ENCODE measurements at regions not wholly inside any gene's neighbourhood (a gene's known extent, or its start where the extent isn't known, plus 50 kb on each side); places are given as distances from the start of the nearest gene placed in this dataset.

DNA sequence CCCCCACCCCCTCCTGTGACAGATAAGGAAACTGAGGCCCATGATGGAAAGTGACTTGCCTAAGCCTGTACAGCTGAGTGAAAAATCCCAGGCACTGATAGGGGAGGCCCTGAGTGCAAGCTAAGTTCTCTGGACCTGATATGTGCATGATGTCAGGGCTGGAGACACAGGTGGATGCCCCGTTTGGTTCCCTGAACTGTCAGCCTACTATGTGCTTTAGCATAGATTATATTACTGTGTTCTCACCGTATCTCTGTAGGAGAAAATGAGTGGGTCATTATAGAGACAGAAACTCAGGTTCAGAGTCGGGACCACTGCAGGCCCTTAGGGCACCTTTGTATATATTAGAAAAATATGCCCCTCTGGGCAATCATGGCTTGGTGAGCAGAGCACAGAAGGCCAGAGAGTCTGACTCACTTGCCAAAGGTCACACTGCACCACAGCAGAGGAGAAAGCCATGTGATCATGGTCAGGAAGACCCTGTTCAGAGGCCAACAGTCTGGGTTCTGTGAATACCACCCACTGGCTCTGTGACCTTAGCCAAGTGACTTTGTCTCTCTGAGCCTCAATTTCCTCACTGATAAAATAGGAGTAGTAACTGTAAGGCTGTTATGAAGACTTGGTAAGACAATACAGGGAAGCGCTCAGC lies 145.8 kb upstream of the WNT4 start:
- DNase-seq = no peak

DNA sequence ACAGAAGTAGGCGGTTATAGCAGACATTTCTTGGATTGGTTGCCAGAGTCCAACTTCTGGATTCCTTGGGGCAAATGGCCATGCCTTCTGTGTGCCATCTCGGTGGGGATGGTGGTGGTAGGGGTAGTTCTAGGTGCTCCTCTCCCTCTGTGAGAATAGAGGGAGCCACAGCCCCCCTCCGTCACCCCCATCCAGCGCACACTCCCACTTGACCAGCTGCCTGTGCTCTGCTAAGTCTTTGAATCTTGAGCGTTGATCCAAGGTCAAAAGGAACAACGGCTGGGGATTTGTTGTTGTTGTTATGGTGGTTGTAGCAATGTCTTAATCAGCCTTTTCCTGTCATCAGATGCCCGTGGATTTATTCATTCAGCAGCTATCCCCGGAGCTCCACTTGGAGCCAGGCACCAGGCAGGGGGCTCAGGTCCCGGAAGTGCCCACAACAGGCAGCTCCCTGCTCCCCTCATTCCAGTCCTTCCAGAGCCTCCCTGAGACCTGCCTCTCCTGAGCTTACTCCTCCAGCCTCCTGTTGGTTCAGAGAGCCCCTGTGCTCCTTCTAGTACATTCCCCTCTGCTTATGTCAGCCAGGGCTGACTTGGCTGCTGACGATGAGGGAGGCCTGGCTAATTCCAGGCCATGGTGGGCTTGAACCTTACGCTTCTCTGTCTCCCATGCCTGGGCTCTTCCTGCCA lies 146.6 kb upstream of the WNT4 start:
- DNase-seq = no peak

DNA sequence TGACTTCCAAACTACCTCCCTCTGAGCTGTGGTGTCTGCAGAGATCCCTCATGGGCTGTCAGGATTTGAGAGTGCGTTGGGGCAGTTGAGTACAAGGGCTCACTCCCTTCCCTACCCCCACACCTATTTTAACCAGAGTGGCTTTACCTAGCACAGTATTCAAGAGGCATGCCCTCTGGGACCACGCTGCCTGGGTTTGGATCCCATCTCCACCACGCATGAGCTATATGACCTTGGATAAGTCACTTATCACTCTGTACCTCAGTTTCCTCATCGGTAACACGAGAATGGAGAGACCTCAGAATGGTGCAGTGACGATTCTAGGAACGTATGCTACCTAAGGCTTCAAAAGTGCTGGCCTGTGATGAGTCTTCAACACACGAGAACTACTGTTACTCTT lies 147.3 kb upstream of the WNT4 start:
- DNase-seq = no peak

GRCh38 chr1:22290611-22291010 lies 147.7 kb upstream of the WNT4 start:
- DNase-seq = no peak

DNA sequence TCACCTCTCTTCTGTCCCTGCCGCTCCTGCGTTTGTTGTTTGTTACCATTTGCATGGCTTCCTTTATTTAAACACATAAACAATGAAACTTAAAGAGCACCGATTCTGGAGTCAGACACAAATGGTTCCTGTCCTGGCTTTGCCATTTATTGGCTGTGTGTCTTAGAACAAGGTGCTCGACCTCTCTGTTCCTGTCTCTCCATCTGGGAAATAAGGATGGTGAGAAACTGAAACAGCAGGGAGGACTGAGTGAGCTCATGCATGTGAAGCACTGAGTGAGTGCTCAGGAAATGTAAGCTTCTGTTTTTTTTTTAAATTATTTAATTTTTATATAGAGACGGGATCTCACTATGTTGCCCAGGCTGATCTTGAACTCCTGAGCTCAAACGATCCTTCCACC lies 148.2 kb upstream of the WNT4 start:
- no peak for DNase-seq

- DNase-seq = no peak
Measured at GRCh38 chr1:22291494-22291893, 148.6 kb upstream of the WNT4 start.

DNA sequence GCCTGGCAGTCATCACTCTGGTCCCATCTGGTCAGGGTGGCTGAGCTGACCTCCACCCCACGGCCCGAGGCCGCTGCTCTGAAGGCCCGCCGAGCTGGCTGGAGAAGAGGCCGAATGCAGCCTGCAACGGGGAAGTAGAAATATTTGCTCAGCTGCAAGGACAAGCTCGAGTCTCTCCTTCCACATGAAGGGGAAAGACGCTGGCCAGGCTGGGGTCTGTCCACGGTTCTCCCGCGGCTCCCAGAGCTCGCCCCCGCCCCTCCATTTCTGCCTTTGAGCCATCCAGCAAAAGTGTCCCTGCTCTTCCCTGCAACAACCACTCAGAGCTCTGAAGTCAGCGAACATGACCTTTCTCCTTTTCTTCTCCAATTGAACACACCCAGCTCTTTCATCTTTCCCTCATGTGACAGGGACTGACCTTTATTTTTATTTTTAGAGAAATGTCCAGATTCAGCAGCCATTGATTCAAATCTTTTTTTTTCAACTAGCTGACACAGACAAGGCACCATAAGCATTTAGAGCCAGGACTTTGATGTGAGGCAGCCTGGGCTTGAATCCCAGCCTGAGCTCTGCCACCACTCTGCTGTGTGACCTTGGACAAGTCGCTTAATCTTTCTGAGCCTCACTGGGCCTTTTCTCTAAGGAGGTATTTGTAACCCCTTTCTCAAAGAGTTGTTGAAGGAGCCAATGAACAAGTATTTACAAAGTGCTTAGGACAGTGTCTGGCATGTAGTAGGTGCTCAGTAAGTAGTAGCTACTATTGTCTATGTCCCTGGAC lies 149.3 kb upstream of the WNT4 start:
- no peak for DNase-seq

DNA sequence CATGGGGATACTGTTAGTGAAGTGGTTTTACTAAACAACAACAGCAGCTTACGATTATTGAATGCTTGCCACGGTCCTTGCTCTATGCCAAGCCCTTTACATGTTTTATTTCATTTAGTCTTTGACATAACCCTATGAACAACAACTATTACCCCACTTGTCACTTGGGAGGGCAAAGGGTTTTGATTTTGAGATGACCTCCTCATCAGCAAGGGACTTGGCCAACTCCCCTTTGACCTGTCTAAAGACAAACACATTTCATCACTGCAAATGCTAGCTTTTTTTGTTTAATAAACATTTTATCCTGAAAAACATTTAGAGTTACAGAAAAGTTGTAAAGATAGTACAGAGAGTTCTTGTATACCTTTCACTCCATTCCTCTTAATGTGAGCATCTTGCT lies 152.5 kb upstream of the WNT4 start:
- DNase-seq = no peak

DNA sequence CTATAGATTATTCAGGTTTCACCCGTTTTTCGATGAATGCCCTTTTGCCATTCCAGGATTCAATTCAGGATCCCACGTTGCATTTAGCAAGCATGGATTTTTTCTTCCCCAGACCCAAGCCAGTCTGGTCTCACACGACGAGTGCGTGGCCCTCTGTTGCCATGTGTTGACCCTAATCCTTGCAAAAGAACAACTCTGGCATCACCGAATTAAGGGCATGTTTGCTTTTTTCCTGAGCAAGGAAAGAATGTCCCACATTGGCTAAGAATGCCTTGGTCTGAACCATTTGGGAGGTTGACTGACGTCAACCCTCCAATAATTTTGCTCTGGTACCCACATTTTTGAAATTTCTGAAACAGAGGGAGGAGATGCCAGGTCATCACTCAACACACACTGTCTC lies 153.0 kb upstream of the WNT4 start:
- no peak for DNase-seq

DNA sequence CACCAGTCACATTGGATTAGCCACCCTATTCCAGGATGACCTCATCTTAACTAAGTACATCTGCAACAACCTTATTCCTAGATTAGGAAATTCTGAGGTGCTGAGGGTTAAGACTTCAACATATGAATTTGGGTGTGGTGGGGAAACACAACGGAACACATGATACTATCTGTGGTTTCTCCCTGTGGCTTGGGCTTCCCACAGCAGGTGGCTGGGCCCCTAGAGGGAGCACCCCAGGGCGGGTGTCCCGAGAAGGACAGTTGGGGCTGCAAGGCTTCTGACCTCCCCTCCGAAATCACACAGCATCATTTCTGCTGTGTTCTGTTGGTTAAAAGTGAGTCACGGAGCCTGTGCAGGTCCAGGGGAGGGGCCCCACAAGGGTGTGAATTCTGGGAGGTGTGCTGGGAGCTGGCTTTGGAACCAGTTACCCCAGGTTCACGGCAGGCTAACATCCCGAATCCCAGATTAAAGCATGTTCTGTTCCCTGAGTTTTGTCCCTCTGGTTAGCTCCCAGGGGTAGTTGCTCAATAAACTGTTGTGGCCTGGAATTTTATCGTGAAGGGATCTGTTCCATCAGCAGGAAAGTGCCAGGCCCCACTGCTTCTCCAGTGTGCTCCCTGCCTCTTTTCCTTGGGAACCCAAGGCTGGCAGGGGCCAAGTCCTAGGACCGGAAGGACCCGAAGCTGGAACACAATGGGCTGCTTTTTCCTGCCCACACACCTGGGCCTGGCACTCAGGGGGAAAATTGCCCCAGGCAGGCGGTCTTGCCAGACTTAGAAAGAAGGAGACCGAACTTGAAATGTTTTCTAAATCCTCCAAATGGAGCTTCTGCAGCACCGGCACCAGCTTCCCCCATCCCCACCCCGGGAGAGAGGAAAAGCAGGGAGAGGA lies 154.0 kb upstream of the WNT4 start:
- no peak for DNase-seq

DNA sequence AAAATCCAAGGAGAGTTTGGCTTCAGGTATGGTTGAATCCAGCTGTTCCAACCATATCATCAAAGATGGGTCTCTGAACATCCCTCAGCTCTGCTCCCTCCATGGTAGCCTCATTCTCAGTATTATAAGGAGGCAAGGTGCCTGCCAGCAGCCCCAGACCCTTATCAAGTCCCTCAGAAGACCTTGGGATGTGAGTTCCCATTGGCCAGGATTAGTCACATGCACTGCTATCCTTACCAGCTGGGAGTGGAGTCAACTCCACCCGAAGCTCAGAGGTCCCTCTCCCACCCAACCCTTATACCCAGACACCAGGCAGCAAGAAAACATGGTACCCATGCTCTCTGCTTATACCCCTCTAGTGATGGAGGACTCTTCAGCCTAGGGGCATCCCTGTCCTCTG lies 153.7 kb upstream of the ZBTB40 start:
- DNase-seq = no peak

GRCh38 chr1:22303816-22304215 lies 147.8 kb upstream of the ZBTB40 start:
- DNase-seq = no peak

DNA sequence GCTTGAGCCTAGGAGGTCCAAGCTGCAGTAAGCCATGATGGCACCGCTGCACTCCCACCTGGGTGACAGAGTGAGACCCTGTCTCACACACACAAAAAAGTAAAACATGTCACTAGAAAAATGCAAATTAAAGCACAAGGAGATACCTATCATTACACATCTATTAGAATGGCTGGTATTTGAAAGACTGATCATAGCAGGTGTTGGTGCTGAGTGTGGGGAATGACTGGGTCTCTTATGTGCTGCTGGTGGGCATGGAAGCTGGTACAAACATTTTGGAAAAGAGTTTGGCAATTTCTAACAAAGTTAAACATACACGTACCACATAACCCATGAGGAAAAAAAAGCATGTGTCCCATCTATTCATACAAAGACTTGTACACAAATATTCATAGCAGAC lies 142.1 kb upstream of the ZBTB40 start:
- DNase-seq = no peak

DNA sequence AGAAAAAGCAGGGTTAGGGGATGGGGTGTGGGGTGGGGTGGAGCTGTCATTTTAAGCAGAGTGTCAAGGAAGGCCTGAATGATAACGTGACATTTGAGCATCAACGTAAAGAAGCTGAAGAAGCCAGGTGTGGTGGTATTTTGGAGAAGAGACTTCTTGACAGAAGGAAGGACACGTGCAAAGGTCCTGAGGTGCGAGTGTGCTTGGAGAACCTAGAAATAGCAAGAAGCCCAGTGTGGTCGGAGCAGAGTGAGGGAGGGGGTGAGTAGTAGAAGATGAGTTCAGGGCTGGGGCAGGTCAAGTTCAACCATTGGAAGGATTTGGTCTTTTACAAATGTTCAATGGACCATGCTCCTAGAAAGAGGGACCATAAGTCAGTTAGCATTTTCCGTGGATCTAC lies 140.2 kb upstream of the ZBTB40 start:
- no peak for DNase-seq

DNA sequence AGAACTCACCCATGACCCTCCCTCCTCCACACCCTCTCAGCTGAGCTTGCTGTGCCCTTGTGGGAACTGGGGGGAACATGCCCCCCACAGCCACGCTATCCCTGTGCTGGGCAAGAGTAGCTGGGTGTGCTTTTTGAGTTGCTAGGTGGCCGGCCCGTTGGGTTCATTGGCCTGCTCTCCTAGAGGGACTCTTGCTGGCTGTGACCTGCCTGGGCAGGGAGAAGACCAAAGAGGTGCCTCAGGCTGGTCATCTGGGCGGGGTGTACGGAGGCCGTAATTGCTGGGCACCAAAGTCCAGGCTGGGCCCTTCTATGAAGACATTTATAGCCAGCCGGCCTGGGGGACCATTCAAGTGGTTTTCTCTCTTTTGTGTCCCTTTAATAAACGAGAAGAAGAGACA lies 138.3 kb upstream of the ZBTB40 start:
- DNase-seq = no peak

GRCh38 chr1:22314706-22315105 lies 136.9 kb upstream of the ZBTB40 start:
- no peak for DNase-seq

- no peak for DNase-seq
Measured at GRCh38 chr1:22315315-22316078, 136.2 kb upstream of the ZBTB40 start.

GRCh38 chr1:22317231-22317919 lies 134.3 kb upstream of the ZBTB40 start:
- DNase-seq = no peak

GRCh38 chr1:22317920-22318243 lies 133.8 kb upstream of the ZBTB40 start:
- no peak for DNase-seq

GRCh38 chr1:22318279-22318981 lies 133.2 kb upstream of the ZBTB40 start:
- DNase-seq = peak; percentile 49

DNA sequence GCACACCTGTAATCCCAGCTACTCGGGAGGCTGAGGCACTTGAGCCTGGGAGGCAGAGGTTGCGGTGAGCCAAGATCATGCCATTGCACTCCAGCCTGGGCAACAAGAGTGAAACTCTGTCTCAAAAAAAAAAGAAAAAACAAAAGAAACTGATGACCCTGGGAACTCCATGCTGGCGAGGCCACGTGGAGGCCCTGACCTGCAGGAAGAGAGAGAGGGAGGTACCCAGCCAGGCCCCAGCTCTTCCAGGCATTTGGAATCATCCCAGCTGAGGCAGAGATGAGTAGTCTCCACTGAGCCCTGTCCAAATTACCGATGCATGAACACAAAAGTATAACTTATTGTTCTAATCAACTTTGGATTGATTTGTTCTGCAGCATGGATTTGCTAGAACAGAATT lies 132.0 kb upstream of the ZBTB40 start:
- no peak for DNase-seq
